CD4-positive, alpha-beta T cell treated with Interleukin-15 for 4 hours (primary cell): ENCODE measurements at regions not wholly inside any gene's neighbourhood (a gene's known extent, or its start where the extent isn't known, plus 50 kb on each side); places are given as distances from the start of the nearest gene placed in this dataset.

Source experiments
- DNase-seq: peaks from one replicate; pipeline ENCODE4 v3.0.0-alpha.2; 2020; ENCODE audit warnings: low spot score

DNA sequence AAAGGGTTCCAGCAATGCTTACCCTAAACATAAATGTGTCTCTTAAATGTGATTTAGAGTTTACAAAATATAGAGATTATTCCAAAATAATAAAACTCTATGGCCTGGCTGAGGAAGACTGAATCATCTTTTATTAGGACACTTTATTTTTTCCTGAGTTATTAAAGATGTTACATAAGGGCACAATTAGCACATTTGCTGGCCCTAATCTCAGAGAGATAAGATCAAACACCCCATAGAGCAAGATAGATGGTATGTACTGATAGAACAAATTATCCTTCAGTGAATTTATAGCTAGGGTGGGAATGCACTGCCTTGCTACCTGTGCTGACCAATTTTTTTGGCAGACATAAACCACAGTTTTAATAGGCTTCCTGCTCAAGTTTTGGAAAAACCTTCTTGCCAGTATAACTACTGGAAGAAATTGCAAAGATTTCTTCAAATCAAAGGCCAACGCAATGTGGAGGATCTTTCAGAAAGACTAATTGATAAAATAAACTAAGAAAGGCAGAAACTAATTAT is 367.1 kb upstream of the MPDZ start:
- no peak for DNase-seq

DNA sequence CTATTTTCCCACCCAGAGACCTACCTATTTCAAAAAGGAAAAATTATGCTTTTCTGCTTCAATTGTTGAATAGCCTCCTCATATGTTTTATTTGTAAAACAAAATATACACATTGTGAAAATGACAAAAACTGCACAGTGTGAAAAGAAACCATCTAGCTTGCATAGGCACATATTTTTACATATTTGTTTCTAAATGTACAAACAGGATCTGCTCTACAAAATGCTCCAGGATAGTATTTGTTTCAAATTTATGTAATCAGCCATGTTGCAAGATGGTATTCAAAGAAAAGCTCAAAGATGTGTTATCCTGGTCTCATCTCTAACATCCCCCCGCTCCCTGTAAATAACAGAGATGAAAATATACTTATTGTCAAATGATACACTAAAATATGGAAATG is 366.1 kb upstream of the MPDZ start:
- no peak for DNase-seq

DNA sequence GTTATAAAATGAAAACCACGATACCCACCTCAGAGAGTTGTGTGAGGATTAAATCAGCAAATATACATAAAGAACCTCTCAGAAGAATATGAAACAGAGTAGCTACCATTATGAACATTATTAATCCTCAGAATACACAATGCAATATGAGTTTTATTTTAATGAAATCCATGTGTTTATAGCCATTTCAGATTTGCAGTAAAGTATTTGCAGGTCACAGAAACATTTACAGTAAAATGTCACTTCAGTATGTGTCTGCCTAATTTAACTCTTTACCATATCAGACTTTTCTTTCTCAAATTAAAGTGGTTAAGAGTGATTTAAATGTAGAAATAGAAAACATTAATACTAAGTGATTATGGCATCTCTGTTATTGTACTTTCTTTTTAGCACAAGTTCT is 365.2 kb upstream of the MPDZ start:
- DNase-seq, result no peak

DNA sequence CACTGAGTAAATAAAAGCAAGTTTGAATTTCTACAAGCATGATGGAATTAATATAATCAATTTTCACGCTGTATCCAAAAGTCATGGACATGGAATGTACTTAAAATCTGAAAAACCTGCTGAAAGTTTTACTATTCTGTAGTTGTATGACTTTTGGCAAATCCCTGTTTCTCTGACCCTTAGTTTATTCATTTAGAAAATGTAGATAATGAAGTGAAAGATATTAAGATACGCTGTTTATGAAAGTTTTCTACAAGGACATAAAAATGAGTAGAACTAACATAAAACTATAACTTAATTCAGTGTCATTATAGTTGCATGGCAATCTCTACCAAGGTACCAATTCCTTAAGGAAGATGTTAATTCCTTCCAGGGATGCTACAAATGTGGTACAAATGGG is 363.2 kb upstream of the MPDZ start:
- no peak for DNase-seq

DNA sequence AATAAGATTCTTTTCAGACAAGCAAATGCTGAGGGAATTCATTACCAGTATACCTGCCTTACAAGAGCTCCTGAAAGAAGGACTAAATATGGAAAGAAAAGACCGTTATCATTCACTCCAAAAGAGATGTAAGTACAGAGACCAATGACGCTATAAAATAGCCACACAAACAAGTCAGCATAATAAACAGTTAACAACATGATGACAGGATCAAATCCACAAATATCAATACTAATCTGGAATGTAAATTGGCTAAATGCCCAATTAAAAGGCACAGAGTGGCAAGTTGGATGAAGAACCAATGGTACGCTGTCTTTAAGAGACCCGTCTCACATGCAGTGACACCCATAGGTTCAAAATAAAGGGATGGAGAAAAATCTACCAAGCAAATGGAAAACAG is 349.6 kb upstream of the MPDZ start:
- no peak for DNase-seq

DNA sequence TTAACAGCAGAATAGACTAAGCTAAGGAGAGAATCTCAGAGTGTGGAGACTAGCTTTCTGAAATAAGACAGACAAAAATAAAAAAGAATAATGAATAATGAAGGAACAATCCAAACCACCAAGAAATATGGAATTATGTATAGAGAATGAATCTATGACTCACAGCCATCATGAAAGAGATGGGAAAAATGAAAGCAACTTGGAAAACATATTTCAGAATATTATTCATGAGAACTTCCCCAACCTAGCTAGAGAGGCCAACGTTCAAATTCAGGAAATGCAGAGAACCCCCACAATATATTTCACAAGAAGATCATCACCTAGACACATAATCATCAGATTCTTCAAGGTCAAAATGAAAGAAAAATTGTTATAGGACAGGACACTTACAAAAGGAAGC is 349.0 kb upstream of the MPDZ start:
- no peak for DNase-seq

DNA sequence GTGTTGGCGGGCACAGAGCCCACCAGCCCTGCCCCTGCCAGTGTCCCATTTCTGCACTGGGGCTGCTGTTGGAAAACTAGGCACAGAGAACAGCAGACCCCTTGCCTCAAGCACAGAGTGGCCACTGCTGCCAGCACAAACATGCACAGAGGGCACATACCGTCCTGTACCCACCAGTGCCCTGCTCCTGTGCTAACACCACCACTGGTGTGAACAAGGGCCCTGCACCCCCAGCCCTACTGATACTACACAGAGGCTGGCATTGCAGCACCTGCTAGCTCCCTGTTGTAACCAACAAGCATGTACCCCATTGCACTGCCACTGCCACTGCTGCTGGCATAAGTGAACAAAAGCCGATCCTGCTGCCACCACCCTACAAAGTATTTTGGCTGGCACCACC is 348.0 kb upstream of the MPDZ start:
- DNase-seq, result no peak

DNA sequence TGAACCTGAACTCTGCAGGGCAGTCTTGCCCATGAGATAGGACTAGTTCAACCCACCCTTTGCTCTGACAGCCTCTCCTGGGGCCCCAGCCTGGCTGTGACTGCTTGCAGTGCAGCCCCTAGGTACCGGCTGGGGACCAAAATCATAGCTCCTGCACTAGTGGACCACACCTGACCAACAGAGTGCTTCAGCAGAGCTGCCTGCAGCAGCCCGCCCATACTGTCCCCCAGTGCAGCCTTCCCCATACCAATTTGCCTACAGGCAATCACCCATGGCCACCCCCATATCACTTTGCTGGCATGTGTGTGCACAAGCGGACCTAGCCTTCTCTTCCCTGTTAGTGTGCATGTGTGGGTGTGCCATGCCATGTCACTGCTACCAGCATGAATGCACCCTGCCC is 347.6 kb upstream of the MPDZ start:
- no peak for DNase-seq

DNA sequence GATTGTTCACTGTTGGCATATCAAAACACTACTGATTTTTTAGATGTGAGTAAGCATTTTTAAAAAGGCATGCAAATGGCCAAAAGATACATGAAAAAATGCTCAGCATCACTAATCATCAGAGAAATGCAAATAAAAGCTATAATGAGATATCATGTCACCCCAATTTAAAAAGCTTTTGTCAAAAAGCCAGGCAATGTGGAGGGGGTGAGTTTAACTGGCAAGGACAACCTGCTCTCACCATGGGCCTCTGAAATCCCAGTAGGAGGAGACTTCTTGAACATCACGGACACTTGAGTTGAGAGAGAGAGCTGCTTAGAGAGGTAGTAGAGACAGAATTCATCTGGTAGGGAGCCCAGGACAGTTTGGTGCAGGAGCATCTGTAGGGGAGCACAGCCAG is 347.1 kb upstream of the MPDZ start:
- DNase-seq, result no peak

DNA sequence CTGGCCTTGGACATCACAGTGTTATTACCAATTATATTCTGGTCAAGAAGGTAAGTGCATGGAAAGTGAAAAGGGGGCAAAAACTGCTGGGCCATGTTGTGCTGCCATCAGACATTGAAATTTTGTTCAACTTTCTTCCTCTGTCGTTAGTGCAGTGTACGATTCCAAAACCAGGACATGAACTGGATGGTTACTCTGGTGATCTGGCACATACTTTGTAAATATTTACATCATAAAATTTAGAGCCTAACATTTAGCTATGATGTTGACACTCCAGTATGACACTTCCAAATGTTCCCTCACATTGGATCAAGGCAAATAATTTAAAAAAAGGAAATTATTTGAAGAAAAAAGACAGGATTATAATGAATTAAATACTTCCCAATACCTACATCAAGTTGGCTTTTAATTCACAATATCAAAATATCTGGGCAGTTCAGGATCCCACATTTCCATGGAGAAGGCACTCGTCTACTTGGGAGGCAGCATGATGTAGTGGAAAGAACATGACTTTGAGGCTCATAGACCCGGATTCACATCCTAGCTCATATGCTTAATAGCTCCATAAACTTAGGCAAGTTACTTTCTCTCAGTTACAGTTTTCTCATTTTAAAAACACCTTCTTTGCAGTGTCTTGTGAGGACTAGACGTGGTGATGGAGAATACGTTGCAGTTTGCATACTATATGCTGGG is 342.5 kb upstream of the MPDZ start:
- no peak for DNase-seq

DNA sequence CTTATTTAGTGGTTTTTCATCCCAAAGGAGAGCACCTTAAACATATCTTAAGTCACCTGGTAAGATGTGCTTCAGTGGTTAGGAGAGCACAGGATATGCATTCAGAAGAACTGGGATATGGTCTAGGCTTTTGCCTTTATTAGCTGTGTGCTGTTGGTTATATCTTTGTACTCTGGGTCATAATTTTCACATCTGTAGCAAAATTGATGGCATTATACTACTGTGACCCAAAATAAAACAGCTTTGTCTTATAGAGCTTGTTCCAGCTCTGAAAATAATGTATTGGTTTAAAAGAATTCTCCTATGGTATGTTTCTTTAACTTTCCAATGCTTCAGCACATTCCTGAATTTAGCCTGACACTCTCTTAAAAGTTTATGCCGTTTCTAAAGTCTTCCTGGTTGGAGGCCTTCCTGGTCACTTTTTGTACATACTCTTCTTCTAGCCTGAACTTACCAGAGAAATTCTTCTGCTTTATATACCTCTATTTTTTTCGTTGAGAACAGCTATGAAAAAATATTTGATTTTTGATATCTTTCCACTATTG is 337.1 kb upstream of the MPDZ start:
- no peak for DNase-seq

DNA sequence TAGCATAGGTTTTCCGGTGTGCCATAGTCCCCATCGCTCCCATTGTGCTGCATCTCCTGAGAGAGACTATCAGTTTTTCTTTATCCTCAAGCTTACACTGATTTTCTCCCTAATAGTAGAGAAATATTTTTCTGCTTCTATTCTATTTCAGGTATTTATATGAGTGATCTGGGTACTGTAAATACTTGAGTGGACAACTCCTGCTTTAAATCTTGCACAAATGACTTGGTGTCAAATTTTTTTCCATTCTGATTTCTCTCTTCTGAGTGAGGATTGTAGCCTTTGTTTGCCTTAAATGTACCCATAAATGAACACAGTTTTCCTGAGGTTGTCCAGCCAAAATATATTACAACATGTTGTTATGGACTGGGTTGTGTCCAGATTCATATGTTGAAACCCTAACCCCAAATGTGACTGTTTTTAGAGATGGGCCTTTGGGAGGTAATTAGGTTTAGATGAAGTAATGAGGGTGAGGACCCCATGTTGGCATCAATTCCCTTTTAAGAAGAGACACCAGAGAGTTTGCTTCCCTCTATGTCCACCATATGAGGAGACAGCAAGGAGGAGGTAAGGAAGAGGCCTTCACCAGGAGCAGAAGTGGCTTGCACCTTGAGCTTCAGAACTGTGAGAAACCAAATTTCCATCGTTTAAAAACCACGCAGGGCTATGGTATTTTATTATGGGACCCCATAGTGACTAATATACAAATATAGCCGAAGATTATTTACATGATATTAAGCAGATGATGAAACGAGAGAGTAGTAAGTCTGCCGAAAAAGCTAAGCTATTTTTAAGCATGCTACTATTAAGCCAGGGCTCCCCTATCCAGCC is 336.4 kb upstream of the MPDZ start:
- no peak for DNase-seq

DNA sequence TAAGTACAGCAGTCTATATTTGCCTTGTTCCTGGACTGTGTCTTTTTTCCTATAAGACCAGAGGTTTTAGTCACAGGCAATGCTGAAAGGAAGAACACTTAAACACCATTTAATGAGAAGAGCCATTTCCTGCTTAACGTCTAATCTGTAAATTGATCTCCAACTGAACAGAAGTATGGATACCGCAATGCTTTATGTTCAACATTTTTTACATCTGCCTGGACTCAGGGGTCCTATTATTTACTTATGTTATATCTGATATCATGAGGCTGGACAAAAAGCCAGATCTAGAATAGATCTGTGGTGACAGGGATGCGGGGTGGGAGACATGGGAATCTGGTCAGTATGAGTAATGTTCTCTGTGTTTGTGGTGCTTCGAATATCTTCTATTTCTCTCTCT is 334.6 kb upstream of the MPDZ start:
- no peak for DNase-seq

DNA sequence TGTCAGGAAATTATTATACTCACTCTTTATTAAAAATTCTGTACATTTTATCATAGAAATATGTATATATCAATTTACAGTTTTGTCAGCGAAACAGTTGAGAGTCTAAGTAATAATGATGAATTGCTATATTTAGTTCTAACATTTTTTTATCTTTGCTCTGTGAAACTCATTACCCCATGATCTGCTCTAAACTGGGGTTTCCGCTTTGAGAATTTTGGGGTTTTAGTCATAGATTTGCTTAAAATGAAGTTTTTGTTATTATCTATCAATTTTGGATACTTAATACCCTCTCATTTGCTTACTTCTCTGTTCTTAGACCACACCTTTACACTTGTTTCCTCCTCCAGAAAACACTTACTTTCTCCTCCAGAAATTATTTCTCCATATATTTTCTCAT is 333.8 kb upstream of the MPDZ start:
- no peak for DNase-seq

DNA sequence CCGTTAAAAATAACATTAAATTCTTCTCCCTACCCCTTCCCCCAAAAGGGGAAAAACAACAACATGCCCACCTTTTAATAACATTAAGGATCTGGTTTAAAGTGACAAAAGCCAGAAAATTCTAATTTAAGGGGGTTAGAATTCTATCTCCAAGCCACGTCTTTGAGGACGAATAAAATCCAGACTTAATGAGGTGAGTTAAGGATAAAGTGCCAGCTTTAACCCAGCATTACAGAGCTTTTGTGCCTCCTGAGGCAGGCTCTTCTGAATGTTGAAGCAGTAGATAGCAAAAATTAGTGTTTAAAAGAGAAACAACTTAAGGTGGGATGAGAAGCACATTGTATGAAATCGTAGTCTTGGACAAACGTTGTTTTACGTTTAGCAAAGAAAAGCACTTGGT is 329.0 kb upstream of the MPDZ start:
- no peak for DNase-seq

DNA sequence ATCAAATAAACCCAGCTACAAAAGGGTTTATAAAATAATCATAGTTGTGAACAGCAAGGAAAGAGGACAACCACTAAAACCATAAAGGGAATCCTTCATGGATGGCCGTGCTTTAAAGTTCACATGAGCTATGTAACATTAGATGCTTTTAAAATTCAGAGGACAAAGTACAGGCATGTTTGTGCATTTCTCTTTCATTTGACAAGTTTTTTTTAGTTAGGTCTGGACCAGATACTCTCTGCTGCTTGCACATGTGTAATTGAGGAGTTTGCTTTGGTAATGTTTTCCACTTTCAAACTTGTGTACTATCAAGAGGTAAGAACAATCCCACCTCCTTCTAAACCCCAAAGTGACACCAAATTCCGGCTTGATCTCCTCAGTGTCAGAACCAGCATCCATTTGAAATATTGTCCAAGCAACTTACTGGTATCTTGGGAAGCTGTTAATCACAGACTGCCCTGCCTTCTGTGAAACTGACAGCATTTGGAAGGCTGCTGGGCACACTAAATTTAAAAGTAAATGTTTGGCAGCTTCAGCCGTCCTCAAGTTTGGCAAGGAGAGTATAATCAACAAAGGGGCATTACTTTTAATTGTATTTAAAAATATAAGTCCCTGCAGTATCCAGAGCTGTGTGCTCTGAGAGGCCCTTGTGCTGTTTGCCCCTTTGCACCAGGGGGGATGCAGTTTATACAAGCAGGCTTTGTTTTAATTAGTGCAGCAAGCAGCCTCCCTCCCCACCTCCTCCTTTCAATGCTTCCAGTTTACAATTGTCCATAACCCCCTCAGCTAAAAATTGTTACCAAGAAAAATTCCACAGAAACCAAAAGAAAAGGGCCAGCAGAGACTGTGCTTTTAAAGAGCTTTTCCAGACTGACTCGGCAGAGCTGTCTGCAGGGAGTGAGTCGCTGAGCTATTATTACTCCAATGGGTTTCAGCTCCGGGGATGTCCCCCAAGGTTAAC is 328.3 kb upstream of the MPDZ start:
- no peak for DNase-seq

DNA sequence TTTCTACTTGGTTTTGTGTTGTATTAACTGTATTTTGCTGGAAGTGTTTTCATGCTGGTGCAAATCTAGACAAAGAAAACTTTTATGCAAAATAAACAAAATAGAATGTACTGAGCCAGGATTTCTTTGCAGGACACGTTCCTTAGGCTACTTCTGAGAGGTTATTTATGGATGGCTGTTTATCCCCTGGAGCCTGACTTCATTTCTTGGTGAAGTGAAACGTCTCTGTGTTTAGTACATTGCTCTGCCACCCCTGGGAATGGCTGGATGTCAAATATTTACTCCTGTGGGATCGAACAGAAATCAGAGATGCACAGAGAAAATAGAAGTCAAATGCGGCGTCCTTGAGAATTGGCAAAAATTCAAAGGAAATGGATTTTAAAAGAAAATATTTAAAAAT is 327.1 kb upstream of the MPDZ start:
- no peak for DNase-seq

DNA sequence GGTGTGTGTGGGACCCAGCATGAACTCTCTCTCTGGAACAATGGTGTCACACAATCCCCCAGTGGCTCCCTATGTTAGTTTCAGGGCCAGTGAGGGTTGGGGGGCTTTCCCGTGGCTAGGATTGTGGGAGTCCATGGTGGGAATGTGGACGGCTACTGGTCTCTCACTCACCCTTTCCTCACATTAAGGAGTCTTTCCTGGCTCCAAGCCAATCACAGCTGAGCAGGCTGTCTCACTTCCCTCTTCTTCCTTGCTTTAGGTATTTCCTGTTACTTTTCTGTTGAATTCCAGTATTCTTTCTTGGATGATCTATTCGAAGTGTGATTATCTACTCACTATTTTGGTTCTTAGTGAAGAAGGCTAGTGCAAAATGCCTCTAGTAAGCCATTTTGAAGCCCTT is 324.4 kb upstream of the MPDZ start:
- DNase-seq, result no peak

DNA sequence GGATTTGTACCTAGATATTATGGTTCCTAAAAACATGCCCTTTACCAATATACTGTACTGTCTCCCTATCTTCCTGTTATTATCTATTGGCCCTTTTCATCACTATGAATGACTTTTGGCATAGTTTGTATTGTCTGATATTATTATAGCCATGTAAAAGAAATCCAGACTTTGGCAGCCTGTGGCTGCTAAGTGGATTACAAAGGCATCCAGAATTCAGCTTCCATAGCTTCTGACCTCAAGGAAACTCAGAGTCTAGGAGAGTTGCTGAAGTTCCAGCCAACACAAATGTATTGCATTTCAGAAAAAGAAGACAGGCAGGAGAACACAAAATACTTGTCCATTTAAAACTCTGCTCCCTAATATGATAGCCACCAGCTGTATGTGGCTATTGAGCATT is 319.2 kb upstream of the MPDZ start:
- DNase-seq, result no peak

DNA sequence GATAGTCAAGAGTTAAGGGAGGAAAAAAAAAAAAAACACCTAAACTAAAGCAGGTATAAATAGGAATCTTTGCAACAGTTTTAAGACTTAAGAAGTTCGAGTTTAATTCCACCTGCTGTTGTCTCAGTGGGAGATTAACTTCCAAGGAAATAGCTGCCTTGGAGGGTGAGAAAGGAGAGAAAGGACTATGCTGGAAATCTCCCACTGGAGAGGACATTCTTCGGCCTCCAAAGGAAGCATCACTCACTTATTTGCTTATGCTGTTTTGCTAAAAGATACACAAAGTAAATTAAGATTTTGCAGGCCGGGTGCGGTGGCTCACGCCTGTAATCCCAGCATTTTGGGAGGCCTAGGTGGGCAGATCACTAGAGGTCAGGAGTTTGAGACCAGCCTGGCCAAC is 317.9 kb upstream of the MPDZ start:
- DNase-seq, result no peak

DNA sequence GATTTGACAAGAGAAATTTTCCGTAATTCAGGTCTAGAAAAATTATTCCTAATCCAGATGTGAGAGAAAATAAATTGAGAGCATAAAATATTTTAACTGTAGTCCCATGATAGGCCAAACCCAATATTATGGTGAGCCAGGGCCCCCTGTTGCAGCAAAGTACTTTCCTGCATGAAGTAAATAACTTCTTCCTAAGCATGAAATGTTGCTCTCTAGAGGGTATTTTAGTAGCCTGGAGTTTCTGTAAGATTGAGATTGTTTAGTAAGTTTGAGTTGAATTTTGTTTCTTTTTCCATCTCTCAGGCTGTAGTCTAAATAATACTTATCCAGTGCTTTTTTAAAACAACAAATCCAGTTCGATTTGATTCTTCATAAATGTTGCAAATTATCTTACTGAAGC is 317.5 kb upstream of the MPDZ start:
- DNase-seq, result no peak

DNA sequence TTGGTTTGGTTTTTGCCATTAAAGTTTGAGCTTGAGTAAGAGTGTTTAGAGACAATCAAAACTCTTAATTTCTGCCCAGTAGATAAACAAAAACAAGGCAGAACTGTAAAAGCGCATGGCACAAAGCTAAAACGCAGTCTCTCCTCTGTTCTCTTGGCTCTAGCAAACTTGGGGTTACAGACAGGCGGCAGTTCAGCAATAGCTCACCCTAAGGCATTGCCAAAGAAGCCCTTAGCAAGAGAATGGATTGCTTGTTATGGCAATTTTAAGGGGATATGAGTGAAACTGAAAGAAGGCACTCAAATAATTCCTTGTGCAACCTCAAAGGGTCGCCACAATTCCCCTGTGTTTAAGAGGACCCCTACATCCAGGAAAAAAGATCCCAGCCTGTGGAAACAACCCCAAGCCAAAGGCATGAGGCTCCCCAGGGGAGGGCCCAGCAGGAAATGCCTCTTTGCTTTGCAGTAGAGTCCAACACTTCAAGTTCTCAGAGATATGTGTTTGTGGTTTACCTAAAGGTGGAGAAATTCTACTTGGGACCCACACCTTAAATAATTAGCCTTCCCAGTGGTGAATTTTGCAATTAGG is 317.0 kb upstream of the MPDZ start:
- no peak for DNase-seq
